NCI-H2171 treated with DMSO at 0.1 percent for 48 hours (cell line): ENCODE measurements at regions not wholly inside any gene's neighbourhood (a gene's known extent, or its start where the extent isn't known, plus 50 kb on each side); places are given as distances from the start of the nearest gene placed in this dataset.
"Not testable (repeated sequence)": the region's sequence is repeated elsewhere in the genome, so short reads cannot be mapped to it uniquely, and the experiment has no call there.

Experiments
- DNase-seq: peaks from one replicate; lab custom pipeline; 2025; lab: John Stamatoyannopoulos, UW

DNA sequence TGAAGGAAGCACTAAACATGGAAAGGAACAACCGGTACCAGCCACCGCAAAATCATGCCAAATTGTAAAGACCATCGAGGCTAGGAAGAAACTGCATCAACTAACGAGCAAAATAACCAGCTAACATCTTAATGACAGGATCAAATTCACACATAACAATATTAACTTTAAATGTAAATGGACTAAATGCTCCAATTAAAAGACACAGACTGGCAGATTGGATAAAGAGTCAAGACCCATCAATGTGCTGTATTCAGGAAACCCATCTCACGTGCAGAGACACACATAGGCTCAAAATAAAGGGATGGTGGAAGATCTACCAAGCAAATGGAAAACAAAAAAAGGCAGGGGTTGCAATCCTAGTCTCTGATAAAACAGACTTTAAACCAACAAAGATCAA is 206.3 kb downstream of the SLC38A4 start:
- DNase-seq: not testable (repeated sequence)

DNA sequence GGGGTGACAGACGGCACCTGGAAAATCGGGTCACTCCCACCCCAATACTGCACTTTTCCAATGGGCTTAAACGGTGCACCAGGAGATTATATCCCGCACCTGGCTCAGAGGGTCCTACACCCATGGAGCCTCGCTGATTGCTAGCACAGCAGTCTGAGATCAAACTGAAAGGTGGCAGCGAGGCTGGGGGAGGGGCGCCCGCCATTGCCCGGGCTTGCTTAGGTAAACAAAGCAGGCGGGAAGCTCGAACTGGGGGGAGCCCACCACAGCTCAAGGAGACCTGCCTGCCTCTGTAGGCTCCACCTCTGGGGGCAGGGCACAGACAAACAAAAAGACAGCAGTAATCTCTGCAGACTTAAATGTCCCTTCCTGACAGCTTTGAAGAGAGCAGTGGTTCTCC is 208.1 kb downstream of the SLC38A4 start:
- not testable (repeated sequence) for DNase-seq

DNA sequence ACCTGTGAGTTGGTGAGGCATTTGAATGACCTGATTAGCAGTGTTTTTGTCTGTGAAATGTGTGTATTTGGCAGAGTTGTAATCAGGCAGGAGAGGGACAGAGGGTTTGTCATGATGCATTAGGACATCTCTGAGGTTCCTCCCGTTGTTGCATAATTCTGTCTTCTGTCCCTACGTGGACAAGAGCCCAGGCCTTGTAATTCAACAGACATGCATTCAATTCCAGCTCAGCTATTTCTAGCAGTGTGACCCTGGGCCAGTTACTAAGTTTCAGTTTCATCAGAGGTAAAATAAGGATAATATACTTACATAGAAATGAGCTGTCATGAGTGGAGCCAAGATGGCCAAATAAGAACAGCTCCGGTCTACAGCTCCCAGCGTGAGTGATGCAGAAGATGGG is 208.6 kb downstream of the SLC38A4 start:
- DNase-seq: no peak

DNA sequence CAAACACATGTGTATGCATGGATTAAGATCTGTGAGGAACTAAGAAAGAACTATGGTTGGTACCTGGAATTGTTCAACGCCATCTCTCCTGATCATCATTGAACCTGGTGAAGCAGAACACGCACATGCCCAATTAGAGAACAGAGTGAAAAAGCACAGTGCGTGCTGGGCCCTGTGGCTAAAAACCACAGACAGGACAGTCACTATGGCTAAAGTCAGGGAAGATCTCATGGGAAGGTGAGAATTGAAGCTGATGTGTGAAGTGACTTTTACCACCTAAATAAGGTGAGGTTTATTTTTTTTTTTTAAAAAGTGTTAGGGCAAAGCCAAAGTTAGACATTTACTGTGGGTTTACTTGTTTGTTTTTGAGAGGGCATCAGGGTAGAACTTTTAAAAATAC is 215.0 kb downstream of the SLC38A4 start:
- no peak for DNase-seq

GRCh38 chr12:46609674-46610073 is 216.1 kb downstream of the SLC38A4 start:
- DNase-seq: no peak

DNA sequence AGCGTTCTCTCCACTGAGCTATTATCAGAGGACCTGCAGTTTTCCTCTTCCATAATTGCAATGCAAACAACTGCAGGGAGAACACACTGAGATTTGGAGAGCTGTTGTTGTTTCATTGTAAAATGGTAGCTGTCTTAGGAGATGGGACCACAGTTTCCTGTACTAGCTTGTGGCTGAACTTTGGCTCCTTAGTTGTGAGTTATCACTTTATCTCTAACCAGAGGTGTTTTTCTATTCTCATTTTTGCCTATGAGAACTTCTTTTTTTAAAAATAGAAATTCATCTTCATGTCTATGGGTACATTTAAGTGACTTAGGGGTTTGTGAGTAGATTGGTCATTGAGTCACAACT is 216.5 kb downstream of the SLC38A4 start:
- DNase-seq: no peak

DNA sequence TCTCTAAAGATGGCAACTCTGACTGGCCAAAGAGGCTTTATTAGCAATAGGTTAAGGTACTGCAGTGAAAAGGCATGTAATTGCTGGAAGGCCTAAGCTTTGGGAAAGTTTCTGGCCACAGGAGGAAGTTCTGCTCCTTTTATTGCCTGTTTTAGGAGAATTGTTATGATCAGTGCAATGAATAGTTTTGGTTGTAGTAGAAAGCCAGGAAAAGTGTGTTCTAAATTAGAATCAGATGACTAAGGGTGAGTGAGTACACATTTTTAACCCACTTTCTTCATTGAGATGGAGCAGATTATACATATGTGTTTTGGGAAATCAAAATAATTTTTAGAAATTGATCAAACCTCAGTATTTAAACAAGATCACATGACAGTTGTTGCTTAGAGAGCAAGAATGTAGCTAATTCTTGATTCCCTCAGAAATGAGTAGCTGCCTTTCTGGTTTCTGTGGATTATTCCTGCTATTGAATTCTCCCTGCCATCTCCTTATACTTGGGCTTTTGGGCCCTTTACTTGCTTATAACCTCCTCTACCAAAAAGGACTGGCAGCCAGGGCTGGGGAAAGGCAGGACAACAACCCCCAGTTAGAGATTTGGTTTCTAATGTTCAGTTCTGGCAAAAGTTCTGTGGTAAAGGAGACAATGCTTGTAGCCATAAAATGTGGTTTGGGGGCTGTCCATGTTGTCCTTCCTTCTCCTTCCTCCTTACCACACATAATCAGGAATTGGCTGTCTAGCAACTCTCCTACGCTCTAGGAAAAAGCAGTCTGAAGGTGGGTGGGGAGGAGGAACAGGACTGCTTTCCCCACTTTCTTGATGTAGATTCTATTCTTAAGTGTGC is 217.1 kb downstream of the SLC38A4 start:
- DNase-seq: no peak

DNA sequence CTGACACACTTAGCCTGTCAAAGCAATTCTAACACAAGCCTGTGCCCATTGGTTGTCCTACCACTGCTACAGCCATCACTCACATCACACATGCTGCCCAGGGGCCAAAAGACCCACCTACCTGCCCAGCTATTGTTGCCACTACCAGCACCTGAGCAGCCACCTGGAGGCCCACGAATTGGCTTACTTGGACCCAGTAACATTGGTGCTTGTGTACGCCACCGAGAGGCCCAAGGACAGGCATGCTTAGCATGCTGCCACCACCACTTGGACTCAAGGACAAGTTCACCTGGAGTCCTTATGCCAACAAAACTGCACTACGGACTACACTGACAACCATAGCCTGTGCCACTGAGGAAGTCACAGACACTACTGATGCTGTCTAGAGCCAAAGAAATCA is 221.1 kb downstream of the SLC38A4 start:
- DNase-seq: no peak

- no peak for DNase-seq
Observed at GRCh38 chr12:46603776-46604456, 221.9 kb downstream of the SLC38A4 start.

- DNase-seq: no peak
Observed at GRCh38 chr12:46602474-46602873, 223.3 kb downstream of the SLC38A4 start.

DNA sequence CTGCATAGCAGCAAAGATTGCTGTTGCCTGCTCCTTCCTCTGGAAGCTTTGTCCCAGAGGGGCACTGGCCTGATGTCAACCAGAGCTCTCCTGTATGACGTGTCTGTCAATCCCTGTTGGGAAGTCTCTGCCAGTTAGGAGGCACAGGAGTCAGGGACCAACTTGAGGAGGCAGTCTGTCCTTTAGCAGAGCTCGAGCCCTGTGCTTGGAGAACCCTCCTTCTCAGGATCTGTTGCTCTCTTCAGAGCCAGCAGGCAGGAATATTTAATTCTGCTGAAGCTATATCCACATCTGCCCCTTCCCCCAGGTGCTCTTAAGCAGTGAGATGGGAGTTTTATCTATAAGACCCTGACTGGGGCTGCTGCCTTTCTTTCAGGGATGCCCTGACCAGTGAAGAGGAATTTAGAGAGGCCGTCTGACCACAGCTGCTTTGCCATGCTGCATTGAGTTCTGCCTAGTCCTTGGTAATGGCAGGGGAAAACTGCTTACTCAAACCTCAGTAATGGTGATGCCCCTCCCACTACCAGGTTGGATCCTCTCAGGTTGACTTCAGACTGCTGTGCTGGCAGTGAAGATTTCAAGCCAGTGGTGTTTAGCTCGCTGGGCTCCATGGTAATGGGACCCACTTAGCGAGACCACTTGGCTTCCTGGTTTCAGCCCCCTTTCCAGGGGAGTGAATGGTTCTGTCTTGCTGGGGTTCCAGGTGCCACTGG is 218.6 kb upstream of the SLC38A2 start:
- DNase-seq: no peak

DNA sequence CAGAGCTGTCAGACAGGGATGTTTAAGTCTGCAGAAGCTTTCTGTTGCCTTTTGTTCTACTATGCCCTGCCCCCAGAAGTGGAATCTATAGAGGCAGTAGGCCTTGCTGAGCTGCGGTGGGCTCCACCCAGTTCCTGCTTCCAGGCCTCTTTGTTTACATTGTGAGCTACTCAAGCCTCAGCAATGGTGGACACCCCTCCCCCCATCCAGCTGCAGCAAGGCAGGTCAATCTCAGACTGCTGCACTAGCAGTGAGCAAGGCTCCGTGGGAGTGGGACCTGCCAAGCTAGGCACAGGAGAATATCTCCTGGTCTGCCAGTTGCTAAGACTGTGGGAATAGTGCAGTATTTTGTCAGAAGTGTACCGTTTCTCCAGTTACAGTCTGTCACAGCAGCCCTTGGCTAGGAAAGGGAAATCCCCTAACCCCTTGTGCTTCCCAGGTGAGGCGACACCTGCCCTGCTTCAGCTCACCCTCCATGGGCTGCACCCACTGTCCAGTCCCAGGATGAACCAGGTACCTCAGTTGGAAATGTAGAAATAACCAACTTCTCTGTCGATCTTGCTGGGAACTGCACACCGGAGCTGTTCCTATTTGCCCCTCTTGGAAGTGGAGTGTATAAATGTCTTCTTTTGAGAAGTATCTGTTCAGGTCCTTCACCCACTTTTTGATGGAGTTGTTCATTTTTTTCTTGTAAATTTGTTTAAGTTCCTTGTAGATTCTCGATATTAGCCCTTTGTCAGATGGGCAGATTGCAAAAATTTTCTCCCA is 213.5 kb upstream of the SLC38A2 start:
- DNase-seq: no peak

- not testable (repeated sequence) for DNase-seq
Observed at GRCh38 chr12:46584098-46584497, 211.5 kb upstream of the SLC38A2 start.

DNA sequence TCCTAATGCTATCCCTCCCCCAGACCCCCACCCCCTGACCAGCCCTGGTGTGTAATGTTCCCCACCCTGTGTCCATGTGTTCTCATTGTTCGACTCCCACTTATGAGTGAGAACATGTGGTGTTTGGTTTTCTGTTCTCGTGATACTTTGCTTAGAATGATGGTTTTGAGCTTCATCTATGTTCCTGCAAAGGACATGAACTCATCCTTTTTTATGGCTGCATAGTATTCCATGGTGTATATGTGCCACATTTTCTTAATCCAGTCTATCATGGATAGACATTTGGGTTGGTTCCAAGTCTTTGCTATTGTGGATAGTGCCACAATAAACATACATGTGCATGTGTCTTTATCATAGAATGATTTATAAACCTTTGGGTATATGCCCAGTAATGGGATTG is 209.4 kb upstream of the SLC38A2 start:
- not testable (repeated sequence) for DNase-seq

DNA sequence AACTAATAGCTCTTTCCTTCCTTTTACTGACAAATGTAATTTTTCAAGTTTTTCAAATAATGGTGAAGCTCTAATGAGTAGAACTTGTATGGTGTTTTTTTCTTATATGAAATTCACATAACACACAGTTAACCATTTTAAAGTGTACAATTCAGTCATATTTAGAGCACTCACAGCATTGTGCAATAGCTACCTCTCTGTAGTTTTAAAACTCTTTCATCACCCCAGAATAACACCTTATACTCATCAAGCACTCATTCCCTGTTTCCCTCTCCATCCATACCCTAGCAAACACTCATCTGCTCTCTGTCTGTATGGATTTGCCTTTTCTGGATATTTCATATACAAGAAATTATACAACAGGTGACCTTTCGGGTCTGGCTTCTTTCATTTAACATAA is 207.9 kb upstream of the SLC38A2 start:
- DNase-seq: no peak

DNA sequence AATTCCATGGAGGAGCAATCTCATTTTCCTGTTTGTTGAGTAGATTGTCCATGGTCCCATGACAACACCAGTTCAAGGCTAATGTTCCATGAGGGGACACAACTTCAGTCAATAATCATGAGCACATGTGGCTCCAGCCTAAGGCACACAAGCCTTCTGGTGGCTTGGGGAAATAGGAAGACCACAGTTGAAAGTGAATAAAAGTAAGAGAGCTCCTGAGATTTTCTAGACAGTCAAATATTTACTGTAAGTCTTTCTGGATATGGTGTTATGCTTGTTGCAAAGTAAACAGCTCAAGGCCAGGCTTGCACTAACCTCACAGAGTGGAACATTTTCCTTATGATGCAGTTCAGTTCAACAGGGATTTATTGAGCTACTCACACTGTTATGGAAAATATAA is 206.9 kb upstream of the SLC38A2 start:
- DNase-seq: no peak

DNA sequence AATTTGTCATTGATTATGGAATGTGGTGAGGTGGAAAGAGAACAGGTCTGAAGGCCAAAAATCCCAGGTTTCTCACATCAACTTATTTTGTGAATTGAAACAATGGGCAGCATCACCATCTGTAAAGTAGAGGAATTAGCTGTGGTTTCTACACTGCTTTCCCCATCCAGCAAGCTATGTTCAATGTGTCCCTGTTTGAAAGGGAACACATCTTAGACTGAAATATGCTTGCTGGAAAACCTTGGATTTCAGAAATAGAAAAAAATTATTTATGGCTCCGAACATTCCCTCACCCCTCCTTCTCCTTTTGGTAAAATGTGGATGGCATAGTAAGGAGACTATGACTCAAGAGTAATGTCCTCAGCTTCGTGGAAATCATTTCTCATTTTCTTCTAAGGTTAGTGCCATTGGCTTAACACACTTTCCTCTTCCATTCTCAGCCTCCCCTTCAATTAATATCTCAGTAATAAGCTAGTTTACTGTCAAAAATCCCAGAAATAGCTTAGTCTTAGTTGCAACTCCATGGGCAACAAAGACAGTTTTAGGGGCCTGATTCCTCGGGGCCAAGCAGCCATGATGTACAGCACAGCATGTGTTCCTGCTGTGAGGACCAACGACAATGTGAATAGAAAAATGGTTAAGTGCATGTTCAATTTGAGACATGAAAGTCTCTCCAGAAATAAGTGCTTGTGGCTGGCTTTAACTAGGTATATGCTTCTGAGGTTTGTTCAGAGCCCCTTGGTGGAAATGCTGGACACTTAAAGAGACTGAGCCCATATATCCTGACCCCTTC is 205.8 kb upstream of the SLC38A2 start:
- no peak for DNase-seq

DNA sequence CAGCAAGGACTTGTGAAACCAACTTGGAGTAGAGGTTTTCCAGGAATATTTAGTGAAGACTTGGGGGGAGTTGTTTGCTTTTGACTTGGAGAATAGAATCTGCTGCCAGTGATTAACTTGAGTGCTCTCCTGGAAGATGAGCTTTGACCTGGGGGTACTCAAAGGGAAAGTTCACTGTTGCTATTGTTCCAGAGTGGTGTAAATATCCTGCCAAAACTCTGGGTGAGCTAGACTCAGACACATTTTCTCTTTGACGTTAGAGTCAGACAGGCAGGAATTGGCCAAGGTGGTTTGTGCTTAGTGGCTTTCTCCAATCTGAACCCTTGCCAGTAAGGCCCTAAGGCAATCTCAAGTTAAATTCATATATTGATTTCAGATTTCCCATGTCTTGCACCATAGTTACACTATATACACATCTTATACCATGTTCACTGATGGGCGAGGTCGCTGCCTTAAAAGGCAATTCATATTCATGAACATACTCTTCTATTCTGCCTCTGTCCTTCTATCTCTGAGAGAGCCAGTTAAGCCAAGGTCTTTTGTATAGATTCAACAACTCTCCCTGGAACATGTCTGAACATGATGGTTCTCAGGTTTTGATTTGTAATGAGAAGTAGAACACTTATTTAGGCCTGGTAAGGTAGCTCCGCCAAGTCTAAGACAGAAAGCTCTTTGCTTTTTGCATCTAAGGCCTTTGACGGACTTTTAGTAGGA is 204.6 kb upstream of the SLC38A2 start:
- no peak for DNase-seq

GRCh38 chr12:46574847-46575246 is 202.3 kb upstream of the SLC38A2 start:
- DNase-seq: no peak

GRCh38 chr12:46573347-46573658 is 200.7 kb upstream of the SLC38A2 start:
- DNase-seq: no peak
